Peyer's patch (tissue), 4 donors: ENCODE measurements at regions not wholly inside any gene's neighbourhood (a gene's known extent, or its start where the extent isn't known, plus 50 kb on each side); places are given as distances from the start of the nearest gene placed in this dataset.

Experiments
- DNase-seq, 3 donors: peaks; one replicate each; pipeline ENCODE4 v3.0.0-alpha.2; 2017 to 2019
- H3K27ac ChIP-seq, 4 donors: fragments of 200-600 bp; sonication (generic); one replicate each; pipeline ENCODE4 v1.5.1; 2016 to 2019
- H3K27me3 ChIP-seq, 2 donors: fragments of 200-600 bp; sonication (generic); one replicate each; pipeline ENCODE4 v1.5.1; 2019
- H3K36me3 ChIP-seq, 3 donors: fragments of 200-600 bp; sonication (generic); one replicate each; pipeline ENCODE4 v1.5.1; 2016 to 2019
- H3K4me1 ChIP-seq, 4 donors: fragments of 200-600 bp; sonication (generic); one replicate each; pipeline ENCODE4 v1.5.1; 2016 to 2019
- H3K4me3 ChIP-seq, 4 donors: fragments of 200-600 bp; sonication (generic); 1 replicate in 3 of 4; 2 replicates in 1 of 4; pipeline ENCODE4 v1.5.1; 2016 to 2019; ENCODE audit warnings: mild to moderate bottlenecking in 1 of 4
- H3K9me3 ChIP-seq, 4 donors: fragments of 200-600 bp; sonication (generic); one replicate each; pipeline ENCODE4 v1.5.1; 2016 to 2019; ENCODE audit warnings: mild to moderate bottlenecking in 1 of 4
- CTCF ChIP-seq, 6 experiments: fragments of 450-650 bp in 4 of 6; fragments of 200-600 bp in 2 of 6; sonication (generic) in 1 of 6; IDR thresholded peaks; one replicate each; pipeline ENCODE4 v1.5.1; 2017 to 2019; ENCODE audit warnings: antibody characterized with exemption in 6 of 6, mild to moderate bottlenecking in 3 of 6, moderate library complexity in 1 of 6
- POLR2A ChIP-seq, 2 donors: fragments of 450-650 bp; IDR thresholded peaks; one replicate each; pipeline ENCODE4 v1.5.1; 2017; ENCODE audit warnings: antibody characterized with exemption in 2 of 2, mild to moderate bottlenecking in 2 of 2, moderate library complexity in 2 of 2

GRCh38 chr1:212542761-212543187, 65.8 kb upstream of the ATF3 start:
- Histone ChIP-seq H3K27me3 (no peaks in the 10 kb centered on the region), H3K27ac (no peak overlapping the region), H3K4me3 (no peak overlapping the region), H3K4me1 (no peaks in the 10 kb centered on the region), H3K36me3 (no peaks in the 10 kb centered on the region), H3K9me3 (no peaks in the 10 kb centered on the region)
- DNase-seq, result no peak
- TF ChIP-seq POLR2A (IDR thresholded peaks at IDR 0.05) (no peak), CTCF (IDR thresholded peaks at IDR 0.05) (no peak)

GRCh38 chr1:212544110-212544509, 64.5 kb upstream of the ATF3 start:
- no peak for TF ChIP-seq CTCF (IDR thresholded peaks at IDR 0.05)
- no peak for TF ChIP-seq POLR2A (IDR thresholded peaks at IDR 0.05)
- Histone ChIP-seq H3K27ac (no peak overlapping the region), H3K27me3 (no peaks in the 10 kb centered on the region), H3K9me3 (no peaks in the 10 kb centered on the region), H3K36me3 (no peaks in the 10 kb centered on the region), H3K4me3 (no peak overlapping the region), H3K4me1 (no peaks in the 10 kb centered on the region)
- no peak for DNase-seq

- Histone ChIP-seq H3K4me1 (no peaks in the 10 kb centered on the region), H3K27me3 (no peaks in the 10 kb centered on the region), H3K27ac (peak overlapping the region in 3 of 4 donors; percentile 7 to 31 (median 10)), H3K36me3 (no peaks in the 10 kb centered on the region), H3K4me3 (no peak overlapping the region), H3K9me3 (no peaks in the 10 kb centered on the region)
- no peak for TF ChIP-seq POLR2A (IDR thresholded peaks at IDR 0.05)
- no peak for TF ChIP-seq CTCF (IDR thresholded peaks at IDR 0.05)
- DNase-seq, result no peak
Measured at GRCh38 chr1:212545941-212546635, 62.5 kb upstream of the ATF3 start.

- Histone ChIP-seq H3K4me1 (no peaks in the 10 kb centered on the region), H3K27ac (no peak overlapping the region), H3K36me3 (no peaks in the 10 kb centered on the region), H3K4me3 (no peak overlapping the region), H3K9me3 (no peaks in the 10 kb centered on the region), H3K27me3 (no peaks in the 10 kb centered on the region)
- no peak for DNase-seq
- no peak for TF ChIP-seq POLR2A (IDR thresholded peaks at IDR 0.05)
- no peak for TF ChIP-seq CTCF (IDR thresholded peaks at IDR 0.05)
Measured at GRCh38 chr1:212549503-212550017, 59.0 kb upstream of the ATF3 start.

GRCh38 chr1:212551929-212552328, 56.6 kb upstream of the ATF3 start:
- H3K9me3 ChIP-seq, result no peaks in the 10 kb centered on the region
- H3K27me3 ChIP-seq, result no peaks in the 10 kb centered on the region
- H3K27ac ChIP-seq, result no peak overlapping the region
- DNase-seq, result no peak
- no peak overlapping the region for H3K4me3 ChIP-seq
- H3K4me1 ChIP-seq, result no peaks in the 10 kb centered on the region
- no peak for TF ChIP-seq CTCF (IDR thresholded peaks at IDR 0.05)
- no peak for TF ChIP-seq POLR2A (IDR thresholded peaks at IDR 0.05)
- H3K36me3 ChIP-seq, result no peaks in the 10 kb centered on the region
